Activated CD4-positive, CD25-positive, alpha-beta regulatory T cell (primary cell): ENCODE measurements at regions not wholly inside any gene's neighbourhood (a gene's known extent, or its start where the extent isn't known, plus 50 kb on each side); places are given as distances from the start of the nearest gene placed in this dataset.

Experiments
- DNase-seq, 4 experiments: peaks; one replicate each; lab custom pipeline; 2025; lab: John Stamatoyannopoulos, UW

DNA sequence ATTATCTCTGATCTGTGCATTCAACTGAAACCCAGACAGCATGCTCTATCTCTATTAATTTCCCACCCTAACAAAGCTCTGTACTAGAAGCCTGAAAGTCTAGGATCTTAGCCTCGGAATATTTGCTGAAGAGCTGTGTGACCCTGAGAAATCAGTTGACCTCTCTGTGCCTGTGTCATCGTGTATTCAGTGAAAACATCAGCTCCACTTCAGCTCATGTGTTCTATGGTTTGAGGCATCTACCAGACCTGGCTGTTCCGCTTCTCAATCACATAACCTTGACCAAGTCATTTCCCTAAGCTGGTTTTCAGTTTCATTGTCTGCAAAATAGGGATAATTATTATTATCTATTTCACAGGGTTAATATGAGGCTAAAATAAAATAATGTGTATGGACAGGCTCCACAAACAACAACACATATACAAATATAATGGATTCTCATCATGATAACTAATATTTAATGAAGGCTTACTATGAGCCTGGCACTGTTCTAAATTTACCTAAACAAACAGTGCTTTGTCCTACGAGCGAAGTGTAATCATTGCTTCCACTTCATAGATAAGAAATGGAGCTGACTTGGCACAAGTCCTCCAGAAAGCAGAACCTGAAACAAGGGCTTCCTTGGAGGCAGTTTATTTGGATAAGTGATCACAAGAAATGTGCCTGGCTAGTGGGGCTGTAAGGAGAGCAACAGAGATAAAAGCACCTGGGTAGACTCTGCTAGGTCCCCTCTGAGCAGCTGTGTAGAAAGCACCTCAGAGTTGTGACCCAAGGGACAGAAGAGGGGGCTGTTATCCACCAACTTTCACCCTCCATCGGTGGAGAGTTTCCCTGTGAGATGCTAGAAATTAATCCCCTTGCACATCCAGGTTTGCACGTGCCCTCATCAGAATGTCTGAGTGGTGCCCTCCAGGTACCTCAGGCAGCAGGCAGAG, 356.9 kb downstream of the RAB28 start:
- no peak for DNase-seq

DNA sequence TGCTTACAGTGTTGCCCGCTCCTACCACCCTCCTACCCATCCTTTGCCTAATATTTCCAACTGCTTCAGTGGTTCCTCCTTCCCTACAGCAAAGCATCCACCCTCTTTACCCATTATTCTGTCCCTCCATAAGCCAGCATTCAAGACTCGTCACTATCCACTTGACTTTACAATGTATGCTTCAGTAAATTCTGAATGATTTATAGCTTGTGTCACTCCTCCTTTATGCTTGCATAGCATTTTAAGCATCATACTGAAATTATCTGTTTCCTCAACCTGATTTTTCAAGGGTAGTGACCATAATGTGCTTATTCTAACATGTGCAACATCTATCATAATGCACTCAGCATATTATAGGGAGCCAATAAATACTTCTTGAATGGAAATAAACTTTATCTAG, 365.5 kb downstream of the RAB28 start:
- DNase-seq: no peak

DNA sequence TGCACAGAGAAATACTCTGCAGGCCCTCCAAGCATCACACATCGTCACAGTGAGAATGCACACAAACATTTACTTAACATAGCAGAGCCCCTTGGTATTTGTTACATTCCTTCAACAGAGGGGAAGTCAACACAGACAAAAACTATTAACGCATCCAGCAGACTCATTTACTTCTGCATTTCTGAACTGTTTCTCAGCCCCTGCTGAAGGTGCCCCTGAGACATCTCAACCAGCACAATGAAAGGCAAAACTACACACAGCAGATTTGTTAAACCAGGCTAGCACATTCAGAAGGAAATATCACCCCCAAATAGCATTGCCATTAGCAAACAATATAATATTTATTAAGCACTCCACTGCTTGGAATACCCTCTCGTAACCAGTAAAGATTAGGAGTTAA, 367.0 kb downstream of the RAB28 start:
- no peak for DNase-seq

DNA sequence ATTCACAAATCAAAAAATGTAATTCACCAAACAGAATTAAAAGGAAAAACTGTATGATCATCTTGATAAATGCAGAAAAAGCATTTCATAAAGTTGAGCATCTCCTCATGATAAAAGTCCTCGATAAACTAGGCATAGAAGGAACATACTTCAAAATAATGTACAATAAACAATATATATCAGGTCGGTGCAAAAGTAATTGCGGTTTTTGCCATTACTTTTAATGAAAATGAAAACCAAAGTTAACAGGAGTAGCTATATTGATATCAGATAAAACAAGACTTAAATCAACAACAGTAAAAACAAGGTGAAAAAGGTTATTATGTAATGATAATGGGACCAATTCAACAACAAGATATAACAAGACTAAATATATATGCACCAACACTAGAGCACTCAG, 372.1 kb downstream of the RAB28 start:
- no peak for DNase-seq

DNA sequence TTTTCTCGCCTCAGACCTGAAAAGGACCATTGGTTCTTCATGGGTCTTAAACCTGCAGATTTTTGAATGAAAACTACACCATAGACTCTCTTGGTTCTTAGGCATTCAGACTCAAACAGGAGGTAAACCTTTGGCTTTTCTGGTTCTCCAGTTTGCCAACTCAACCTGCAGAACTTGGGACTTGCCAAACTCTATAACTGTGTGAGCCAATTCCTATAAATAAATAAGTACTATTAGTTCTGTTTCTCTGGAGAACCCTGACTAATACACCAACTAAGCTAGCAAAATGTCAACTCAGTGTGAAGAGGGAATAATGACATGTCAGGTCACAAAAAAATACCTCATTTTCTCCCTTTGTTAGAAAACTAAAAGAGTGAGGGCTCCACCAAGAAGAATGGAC, 374.6 kb downstream of the RAB28 start:
- no peak for DNase-seq

DNA sequence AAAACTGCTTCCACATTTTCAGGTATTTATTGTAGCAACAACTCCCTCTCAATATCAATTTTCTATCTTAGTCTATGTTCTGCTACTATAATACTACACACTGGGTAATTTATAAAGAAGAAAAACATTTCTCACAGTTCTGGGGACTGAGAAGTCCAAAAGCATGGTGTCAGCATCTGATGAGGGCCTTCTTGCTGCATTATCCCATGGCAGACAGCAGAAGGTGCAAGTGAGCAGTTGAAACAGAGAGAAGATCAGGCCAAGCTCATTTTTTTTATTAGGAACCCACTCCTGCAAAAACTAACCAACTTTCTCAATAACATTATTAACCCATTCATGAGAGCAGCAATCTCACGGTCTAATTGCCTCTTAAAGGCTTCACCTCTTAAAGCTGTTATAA, 376.0 kb downstream of the RAB28 start:
- no peak for DNase-seq

DNA sequence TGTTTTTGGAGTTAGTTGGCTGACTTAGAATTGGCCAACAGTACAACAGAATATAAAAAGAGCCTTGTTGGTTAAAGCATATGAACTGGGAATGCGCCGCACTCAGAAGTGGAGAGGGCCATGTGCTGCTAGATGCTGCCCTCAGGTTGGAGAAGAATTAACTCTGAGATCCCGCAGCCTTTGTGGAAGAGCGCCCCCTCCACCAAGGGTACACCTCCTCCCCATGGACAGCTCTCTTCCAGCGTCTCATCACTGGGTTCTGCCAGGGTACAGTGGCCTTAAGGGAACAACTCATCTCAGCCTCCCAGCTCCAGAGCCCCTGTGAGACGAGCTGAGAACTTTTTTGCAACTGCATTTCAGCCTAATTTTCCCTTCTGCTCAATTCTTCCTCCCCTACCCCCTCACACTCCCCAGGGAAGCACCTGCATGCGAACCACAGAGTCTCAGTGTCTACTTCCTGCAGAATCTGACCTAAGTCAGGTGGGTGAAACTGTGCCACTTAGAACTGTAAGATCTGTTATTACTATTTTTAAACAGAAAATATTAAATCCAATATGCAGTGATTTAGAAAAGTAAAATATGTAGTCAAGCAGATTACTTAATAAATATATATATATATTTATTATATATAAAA, 380.6 kb downstream of the RAB28 start:
- DNase-seq: no peak

- no peak for DNase-seq
Measured at GRCh38 chr4:13102092-13102742, 381.9 kb downstream of the RAB28 start.

GRCh38 chr4:13097971-13098370, 386.2 kb downstream of the RAB28 start:
- DNase-seq: no peak

- no peak for DNase-seq
Measured at GRCh38 chr4:13095722-13096121, 388.4 kb downstream of the RAB28 start.

DNA sequence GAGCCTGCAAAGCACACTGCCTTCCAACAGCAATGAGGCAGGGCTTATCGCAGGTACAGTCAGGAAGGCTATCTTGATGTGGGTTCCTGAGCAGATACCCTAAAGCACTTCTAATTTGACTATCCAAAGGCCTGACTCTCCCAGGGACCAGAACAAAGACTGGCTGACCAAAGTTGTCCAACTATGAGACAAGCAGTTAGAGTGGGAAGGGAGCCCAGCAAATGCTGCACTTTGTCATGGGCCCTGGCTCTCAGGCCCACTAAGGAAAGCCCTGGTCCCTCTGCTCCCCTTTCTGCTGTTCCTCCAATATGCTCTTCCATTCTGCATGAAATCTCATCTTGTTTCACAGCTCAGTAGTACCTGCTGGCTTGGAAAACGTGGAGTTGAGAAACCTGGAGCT, 391.0 kb downstream of the RAB28 start:
- no peak for DNase-seq

- DNase-seq: no peak
Measured at GRCh38 chr4:13092702-13093101, 391.4 kb downstream of the RAB28 start.

DNA sequence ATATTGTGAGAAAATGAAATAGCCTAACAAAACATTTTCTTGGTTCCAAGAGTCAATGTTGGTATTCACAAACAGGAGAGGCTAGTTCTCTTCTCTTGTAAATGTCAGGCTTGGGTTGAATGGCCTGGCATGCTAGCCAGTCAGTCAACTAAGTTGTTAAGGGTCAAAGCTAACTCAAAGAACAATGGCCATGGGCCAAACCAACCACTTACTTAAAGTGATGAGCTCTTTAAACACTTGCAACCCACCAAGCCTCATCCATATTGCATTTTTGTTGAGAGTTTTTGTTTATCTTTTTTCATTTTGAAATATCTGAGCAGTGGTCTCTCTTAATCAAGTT, 394.5 kb downstream of the RAB28 start:
- no peak for DNase-seq

GRCh38 chr4:13088726-13089658, 395.1 kb downstream of the RAB28 start:
- DNase-seq: no peak

DNA sequence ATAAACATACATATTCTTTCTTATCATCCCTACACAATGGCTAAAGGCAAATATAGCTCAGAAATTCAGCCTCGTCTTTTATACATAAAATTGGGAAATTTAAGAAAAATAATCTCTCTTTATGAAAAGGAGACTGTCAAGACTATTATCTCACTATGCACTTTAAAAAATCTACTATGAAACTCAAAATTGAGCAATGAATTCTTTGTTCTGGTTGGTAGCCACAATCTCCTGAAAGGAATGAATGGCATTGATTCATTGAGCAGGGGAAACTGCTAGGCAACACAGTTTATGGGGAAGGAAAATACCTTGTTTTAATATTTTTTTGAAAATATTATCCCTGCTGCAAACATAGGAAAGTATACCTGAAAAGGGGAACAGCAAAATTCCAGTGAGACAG, 397.1 kb downstream of the RAB28 start:
- DNase-seq: no peak

GRCh38 chr4:13084210-13084609, 399.9 kb downstream of the RAB28 start:
- no peak for DNase-seq

GRCh38 chr4:13081830-13082229, 402.3 kb downstream of the RAB28 start:
- no peak for DNase-seq

GRCh38 chr4:13067077-13067476, 417.1 kb downstream of the RAB28 start:
- DNase-seq: no peak

- no peak for DNase-seq
Measured at GRCh38 chr4:13059019-13059418, 425.1 kb downstream of the RAB28 start.

- DNase-seq: no peak
Measured at GRCh38 chr4:13056630-13057189, 427.4 kb downstream of the RAB28 start.

DNA sequence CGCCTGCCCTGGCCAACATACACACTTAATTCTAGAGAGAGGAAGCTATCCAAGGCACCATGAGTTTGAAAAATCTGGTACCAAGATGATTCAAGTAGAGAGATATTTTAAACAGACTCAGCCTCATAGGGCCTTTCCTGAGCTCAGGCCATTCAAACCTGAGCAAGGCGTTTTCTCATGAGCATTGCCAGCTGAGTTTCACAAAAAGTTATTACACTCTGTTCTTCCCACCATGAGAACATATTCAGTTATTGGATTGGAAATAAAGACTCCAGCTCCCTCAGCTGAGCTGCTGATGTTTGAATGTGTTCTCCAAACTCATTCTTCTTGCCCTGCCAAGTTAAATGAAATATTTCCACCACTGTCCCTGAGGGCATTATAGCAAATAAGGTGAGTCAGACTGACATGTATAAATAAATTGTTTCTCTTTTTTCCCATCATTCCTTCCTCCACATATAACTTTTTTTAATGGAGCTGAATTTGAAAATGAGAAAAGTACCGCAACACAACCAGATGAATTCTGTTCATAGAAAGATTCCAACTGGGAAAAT, 429.6 kb downstream of the RAB28 start:
- DNase-seq: no peak
